Non-pigmented ciliary epithelial cell (primary cell): ENCODE measurements at regions not wholly inside any gene's neighbourhood (a gene's known extent, or its start where the extent isn't known, plus 50 kb on each side); places are given as distances from the start of the nearest gene placed in this dataset.

ENCODE experiments used
- DNase-seq: peaks from one replicate; pipeline ENCODE4 v3.0.0-alpha.2; 2010; ENCODE audit warnings: low read depth

- no peak for DNase-seq
Observed at GRCh38 chr10:63708421-63708820, 187.2 kb downstream of the REEP3 start.

- no peak for DNase-seq
Observed at GRCh38 chr10:63710703-63711102, 189.5 kb downstream of the REEP3 start.

- DNase-seq: no peak
Observed at GRCh38 chr10:63711361-63711760, 190.2 kb downstream of the REEP3 start.

- DNase-seq: peak; percentile 74
Observed at GRCh38 chr10:63711867-63712716, 190.9 kb downstream of the REEP3 start.

- no peak for DNase-seq
Observed at GRCh38 chr10:63712717-63713115, 191.5 kb downstream of the REEP3 start.

- DNase-seq: peak; percentile 28
Observed at GRCh38 chr10:63713191-63714144, 192.3 kb downstream of the REEP3 start.

GRCh38 chr10:63716016-63716580 lies 194.9 kb downstream of the REEP3 start:
- no peak for DNase-seq

- no peak for DNase-seq
Observed at GRCh38 chr10:63717027-63717715, 196.0 kb downstream of the REEP3 start.

- no peak for DNase-seq
Observed at GRCh38 chr10:63718006-63718405, 196.8 kb downstream of the REEP3 start.

GRCh38 chr10:63718421-63718820 lies 197.2 kb downstream of the REEP3 start:
- DNase-seq: no peak

- DNase-seq: no peak
Observed at GRCh38 chr10:63719226-63719856, 198.1 kb downstream of the REEP3 start.

- no peak for DNase-seq
Observed at GRCh38 chr10:63720072-63720537, 198.9 kb downstream of the REEP3 start.

GRCh38 chr10:63720676-63721075 lies 199.5 kb downstream of the REEP3 start:
- no peak for DNase-seq

GRCh38 chr10:63722537-63722936 lies 201.3 kb downstream of the REEP3 start:
- DNase-seq: peak; percentile 49

- DNase-seq: no peak
Observed at GRCh38 chr10:63723320-63723719, 202.1 kb downstream of the REEP3 start.

- no peak for DNase-seq
Observed at GRCh38 chr10:63723741-63724140, 202.5 kb downstream of the REEP3 start.

GRCh38 chr10:63724922-63725321 lies 203.7 kb downstream of the REEP3 start:
- no peak for DNase-seq

GRCh38 chr10:63726867-63727266 lies 205.7 kb downstream of the REEP3 start:
- DNase-seq: no peak

GRCh38 chr10:63727636-63728035 lies 206.4 kb downstream of the REEP3 start:
- no peak for DNase-seq

- no peak for DNase-seq
Observed at GRCh38 chr10:63735305-63735704, 214.1 kb downstream of the REEP3 start.

- DNase-seq: peak; percentile 18
Observed at GRCh38 chr10:63738410-63738809, 217.2 kb downstream of the REEP3 start.
